Ishikawa (cell line): ENCODE measurements at regions not wholly inside any gene's neighbourhood (a gene's known extent, or its start where the extent isn't known, plus 50 kb on each side); places are given as distances from the start of the nearest gene placed in this dataset.

ENCODE experiments used
- CEBPB ChIP-seq: IDR thresholded peaks from 2 replicates; pipeline ENCODE4 v1.6.1; 2012
- CREB1 ChIP-seq: IDR thresholded peaks from 2 replicates; pipeline ENCODE4 v1.6.1; 2012; ENCODE audit warnings: low read depth
- EGR1 ChIP-seq: IDR thresholded peaks from 2 replicates; pipeline ENCODE4 v1.6.1; 2012
- EP300 ChIP-seq: IDR thresholded peaks from 2 replicates; pipeline ENCODE4 v1.6.1; 2012; ENCODE audit warnings: borderline replicate concordance
- FOXM1 ChIP-seq: IDR thresholded peaks from 2 replicates; pipeline ENCODE4 v1.6.1; 2012; ENCODE audit warnings: low read depth, borderline replicate concordance
- MAX ChIP-seq: IDR thresholded peaks from 2 replicates; pipeline ENCODE4 v1.6.1; 2012
- NFIC ChIP-seq: IDR thresholded peaks from 2 replicates; pipeline ENCODE4 v1.6.1; 2012
- RAD21 ChIP-seq: IDR thresholded peaks from 2 replicates; pipeline ENCODE4 v1.6.1; 2012; ENCODE audit warnings: low read depth
- REST ChIP-seq: IDR thresholded peaks from 2 replicates; pipeline ENCODE4 v1.6.1; 2012; ENCODE audit warnings: low read depth, mild to moderate bottlenecking
- TAF1 ChIP-seq: IDR thresholded peaks from 2 replicates; pipeline ENCODE4 v1.6.1; 2012; ENCODE audit warnings: low read depth, mild to moderate bottlenecking
- TCF12 ChIP-seq: IDR thresholded peaks from 2 replicates; pipeline ENCODE4 v1.6.1; 2012; ENCODE audit warnings: low read depth
- TEAD4 ChIP-seq: IDR thresholded peaks from 2 replicates; pipeline ENCODE4 v1.6.1; 2012
- USF1 ChIP-seq: IDR thresholded peaks from 2 replicates; pipeline ENCODE4 v1.6.1; 2012
- YY1 ChIP-seq: IDR thresholded peaks from 2 replicates; pipeline ENCODE4 v1.6.1; 2012; ENCODE audit warnings: low read depth
- ZBTB7A ChIP-seq: IDR thresholded peaks from 2 replicates; pipeline ENCODE4 v1.6.1; 2012; ENCODE audit warnings: low read depth

GRCh38 chrX:7219153-7219705, 71.3 kb upstream of the PUDP start:
- TF ChIP-seq MAX (no peak), TAF1 (no peak), TEAD4 (no peak), RAD21 (no peak), TCF12 (no peak), USF1 (no peak), EP300 (no peak), CEBPB (no peak), FOXM1 (no peak), ZBTB7A (no peak), REST (no peak), NFIC (no peak), YY1 (no peak), EGR1 (no peak), CREB1 (no peak)

GRCh38 chrX:7218321-7219152, 70.6 kb upstream of the PUDP start:
- TF ChIP-seq TEAD4 (no peak), EGR1 (no peak), MAX (no peak), YY1 (no peak), EP300 (no peak), ZBTB7A (no peak)

GRCh38 chrX:7216981-7217587, 69.1 kb upstream of the PUDP start:
- no peak for TF ChIP-seq CEBPB
- no peak for TF ChIP-seq ZBTB7A
- no peak for TF ChIP-seq EP300
- TF ChIP-seq TCF12 = no peak
- no peak for TF ChIP-seq TAF1
- no peak for TF ChIP-seq USF1
- TF ChIP-seq NFIC = no peak
- no peak for TF ChIP-seq CREB1
- no peak for TF ChIP-seq EGR1
- TF ChIP-seq REST = no peak
- TF ChIP-seq MAX = no peak
- TF ChIP-seq FOXM1 = no peak
- no peak for TF ChIP-seq RAD21
- TF ChIP-seq YY1 = no peak
- TF ChIP-seq TEAD4 = no peak

- TF ChIP-seq CREB1 (no peak), TAF1 (no peak), ZBTB7A (no peak), CEBPB (no peak), RAD21 (no peak), TCF12 (no peak), MAX (no peak)
Measured at GRCh38 chrX:7215842-7216241, 67.9 kb upstream of the PUDP start.

GRCh38 chrX:7214251-7214650, 66.3 kb upstream of the PUDP start:
- TF ChIP-seq REST (no peak), CREB1 (no peak), MAX (no peak), USF1 (no peak), RAD21 (no peak), NFIC (no peak), TEAD4 (no peak), CEBPB (no peak), EGR1 (no peak), EP300 (no peak)
